ENCODE measurements at regions not wholly inside any gene's neighbourhood (a gene's known extent, or its start where the extent isn't known, plus 50 kb on each side); places are given as distances from the start of the nearest gene placed in this dataset.

- TF ChIP-seq RAD21 (IDR thresholded peaks at IDR 0.05 in 1 of 2, conservative IDR thresholded peaks at IDR 0.05 in 1 of 2; ENCODE audit: low read depth in 2 of 2, low read length in 2 of 2) = no peak
- TF ChIP-seq, protein P1, sequence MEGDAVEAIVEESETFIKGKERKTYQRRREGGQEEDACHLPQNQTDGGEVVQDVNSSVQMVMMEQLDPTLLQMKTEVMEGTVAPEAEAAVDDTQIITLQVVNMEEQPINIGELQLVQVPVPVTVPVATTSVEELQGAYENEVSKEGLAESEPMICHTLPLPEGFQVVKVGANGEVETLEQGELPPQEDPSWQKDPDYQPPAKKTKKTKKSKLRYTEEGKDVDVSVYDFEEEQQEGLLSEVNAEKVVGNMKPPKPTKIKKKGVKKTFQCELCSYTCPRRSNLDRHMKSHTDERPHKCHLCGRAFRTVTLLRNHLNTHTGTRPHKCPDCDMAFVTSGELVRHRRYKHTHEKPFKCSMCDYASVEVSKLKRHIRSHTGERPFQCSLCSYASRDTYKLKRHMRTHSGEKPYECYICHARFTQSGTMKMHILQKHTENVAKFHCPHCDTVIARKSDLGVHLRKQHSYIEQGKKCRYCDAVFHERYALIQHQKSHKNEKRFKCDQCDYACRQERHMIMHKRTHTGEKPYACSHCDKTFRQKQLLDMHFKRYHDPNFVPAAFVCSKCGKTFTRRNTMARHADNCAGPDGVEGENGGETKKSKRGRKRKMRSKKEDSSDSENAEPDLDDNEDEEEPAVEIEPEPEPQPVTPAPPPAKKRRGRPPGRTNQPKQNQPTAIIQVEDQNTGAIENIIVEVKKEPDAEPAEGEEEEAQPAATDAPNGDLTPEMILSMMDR (IDR thresholded peaks at IDR 0.05; ENCODE audit: control extremely low read depth in 1 of 3, insufficient read depth in 1 of 3, low read depth in 1 of 3, low read length in 3 of 3) = no peak
- no peak for TF ChIP-seq RXRA (IDR thresholded peaks at IDR 0.05; ENCODE audit: insufficient read depth, low read depth, low read length)
These were observed 134.8 kb downstream of the EHF start for GRCh38 chr11:34755671-34756070.

All from H1 (cell line).